ENCODE measurements at regions not wholly inside any gene's neighbourhood (a gene's known extent, or its start where the extent isn't known, plus 50 kb on each side); places are given as distances from the start of the nearest gene placed in this dataset.

GRCh38 chr1:29431138-29431537 is 194.8 kb downstream of the PTPRU start:
- TF ChIP-seq CTCF (IDR thresholded peaks at IDR 0.05; ENCODE audit: low read depth, low read length, poor library complexity, severe bottlenecking) (no peak), EZH2phosphoT487 (IDR thresholded peaks at IDR 0.05; ENCODE audit: borderline replicate concordance, low read length) (no peak)
